ENCODE measurements at regions not wholly inside any gene's neighbourhood (a gene's known extent, or its start where the extent isn't known, plus 50 kb on each side); places are given as distances from the start of the nearest gene placed in this dataset.

DNA sequence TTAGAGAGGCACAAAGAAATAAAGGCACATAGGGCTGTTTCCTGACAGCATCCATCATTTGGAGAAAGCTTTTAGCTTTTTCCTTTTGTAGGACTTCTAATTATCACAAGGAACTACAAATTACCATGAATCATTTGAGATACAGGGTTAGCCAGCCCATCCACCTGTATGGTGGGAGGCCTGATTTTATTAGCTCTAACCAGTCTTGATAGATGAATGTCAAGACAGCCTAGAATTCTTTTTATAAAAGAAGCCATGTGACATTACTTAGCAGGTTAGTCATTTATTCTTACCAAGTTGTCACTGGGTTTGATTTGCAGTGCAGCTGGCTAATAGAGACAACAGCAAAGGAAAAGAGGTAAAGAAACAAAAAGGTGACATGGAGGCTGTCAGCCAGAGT lies 618.1 kb downstream of the ZNF385D start:
- DNase-seq, result no peak

DNA sequence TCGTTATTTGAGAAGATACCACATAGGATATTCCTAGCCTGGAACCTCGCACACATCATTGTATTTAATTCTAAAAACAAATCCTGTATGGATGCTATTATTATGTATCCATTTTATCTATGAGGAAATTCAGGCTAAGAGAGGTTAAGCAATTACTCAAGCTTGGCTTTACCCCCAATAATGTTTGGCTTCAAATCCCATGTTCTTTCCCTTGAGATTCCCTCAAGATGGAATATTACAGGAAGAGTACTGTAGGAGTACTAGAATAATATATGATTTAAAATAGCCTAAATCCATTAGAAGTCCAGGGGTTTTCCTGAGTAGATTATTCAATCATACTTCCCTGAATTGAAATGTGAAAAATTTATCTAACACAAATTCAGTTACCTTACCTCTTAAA lies 630.2 kb downstream of the ZNF385D start:
- no peak for DNase-seq

DNA sequence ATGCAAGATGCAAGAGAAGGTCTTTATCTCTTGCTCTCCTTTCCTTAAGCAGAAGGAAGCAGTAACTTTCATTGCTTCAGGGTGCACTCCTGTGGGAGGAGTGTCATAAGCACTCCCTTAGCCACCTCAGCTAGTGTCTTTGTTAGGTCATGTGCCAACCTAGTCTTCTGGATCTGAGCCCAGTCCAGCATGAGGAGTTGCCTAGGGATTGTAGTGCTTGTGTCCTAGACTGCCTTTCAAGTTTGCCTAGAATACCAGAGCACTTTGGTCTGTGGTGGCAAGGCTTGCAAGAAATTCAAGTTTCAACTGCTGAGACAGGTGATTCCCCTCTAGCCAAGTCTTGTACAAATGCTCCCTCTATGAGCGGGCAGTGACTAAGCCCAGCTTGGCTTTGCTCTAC lies 633.6 kb downstream of the ZNF385D start:
- DNase-seq, result no peak

DNA sequence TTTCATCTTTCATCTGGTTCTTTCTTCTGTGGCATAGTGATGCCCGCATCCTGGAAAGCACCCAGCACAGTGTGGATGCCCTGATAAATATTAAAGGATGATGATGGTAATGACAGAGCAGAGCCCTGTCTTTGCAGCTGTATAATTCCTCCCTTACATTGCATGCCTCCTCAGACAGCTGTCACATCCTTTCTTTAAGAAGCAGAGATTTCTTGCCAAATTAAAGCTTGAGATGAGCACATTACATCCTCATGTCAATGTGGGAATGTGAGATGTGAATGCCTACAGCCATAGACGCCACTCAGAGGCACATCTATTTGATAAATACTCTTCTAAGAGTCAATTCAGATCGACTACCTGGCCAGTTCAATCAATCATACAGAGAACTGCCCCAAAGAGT lies 642.0 kb downstream of the ZNF385D start:
- no peak for DNase-seq

DNA sequence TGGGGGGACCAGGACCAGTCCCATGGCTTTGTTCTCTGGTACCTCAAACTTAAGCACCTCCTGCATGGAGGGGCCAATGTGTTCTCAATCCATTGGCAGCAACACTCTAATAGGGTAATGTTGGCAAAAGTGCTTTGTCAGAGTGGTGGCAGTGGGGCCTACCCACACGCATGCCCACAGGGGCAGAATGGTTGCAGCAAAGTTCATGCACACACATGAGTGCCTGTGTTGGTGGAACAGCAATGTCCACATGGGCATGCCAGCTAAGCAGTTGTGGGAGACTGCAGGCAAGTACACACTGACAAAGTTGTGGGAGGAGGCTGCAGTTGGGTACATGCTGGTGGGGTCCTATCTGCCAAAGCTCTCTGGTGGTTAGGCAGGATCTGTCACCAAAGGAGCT lies 645.2 kb downstream of the ZNF385D start:
- DNase-seq, result no peak

DNA sequence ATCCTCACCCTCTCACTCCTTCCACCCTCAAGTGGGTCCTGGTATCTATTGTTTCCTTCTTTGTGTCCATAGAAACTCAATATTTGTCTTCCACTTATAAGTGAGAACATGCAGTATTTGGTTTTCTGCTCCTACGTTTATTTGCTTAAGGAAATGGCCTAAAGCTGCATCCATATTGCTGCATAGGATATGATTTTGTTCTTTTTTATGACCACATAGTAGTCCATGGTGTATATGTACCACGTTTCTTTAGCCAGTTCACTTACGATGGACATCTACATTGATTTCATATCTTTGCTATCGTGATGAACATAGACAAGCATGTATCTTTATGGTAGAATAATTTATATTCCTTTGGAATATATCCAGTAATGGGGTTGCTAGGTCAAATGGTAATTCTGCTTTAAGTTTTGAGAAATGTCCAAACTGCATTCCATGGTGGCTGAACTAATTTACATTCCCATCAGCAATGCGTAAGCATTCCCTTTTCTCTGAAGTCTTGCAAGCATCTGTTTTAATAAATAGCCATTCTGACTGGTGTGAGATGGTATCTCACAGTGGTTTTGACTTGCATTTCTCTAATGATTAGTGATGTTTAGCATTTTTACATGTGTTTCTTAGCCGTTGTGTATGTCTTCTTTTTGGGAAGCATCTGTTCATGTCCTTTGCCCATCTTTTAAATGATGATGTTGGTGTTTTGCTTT lies 650.2 kb downstream of the ZNF385D start:
- DNase-seq, result no peak

DNA sequence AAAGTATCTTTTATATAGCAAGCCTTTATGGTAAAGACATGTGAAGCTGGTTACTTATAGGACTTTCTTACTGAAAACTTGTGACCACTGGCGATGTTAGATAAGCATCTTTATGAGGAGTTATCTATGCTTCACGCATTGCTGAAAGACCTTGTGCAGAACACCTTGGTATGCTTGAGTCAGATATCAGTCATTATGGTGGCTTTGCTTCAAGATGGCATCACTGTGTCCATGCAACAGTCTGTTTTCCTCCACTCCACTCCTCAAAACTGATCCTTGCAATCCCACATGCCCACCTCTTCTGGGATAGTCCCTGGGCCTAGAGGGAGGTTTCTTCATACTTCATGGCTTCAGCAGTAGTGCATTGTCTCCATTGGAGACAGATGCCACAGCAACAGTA lies 656.3 kb downstream of the ZNF385D start:
- no peak for DNase-seq

DNA sequence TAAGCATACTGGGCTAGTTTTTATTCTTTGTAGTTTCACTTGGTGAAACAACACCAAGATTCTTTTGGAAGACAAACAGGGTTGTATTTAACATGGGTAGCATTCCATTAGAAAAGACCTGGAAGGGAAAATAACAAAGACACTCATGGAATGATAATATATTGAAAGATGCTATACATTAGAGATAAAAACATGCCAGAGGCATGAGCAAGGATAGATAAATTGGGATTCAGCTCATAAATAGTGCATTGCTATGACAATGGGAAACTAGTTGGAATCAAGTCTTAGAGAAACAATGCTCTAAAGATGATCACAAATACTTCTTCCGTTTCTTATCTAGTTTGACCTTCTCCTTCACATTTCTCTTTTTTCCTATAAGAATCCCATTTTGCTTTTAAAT lies 677.4 kb downstream of the ZNF385D start:
- no peak for DNase-seq

DNA sequence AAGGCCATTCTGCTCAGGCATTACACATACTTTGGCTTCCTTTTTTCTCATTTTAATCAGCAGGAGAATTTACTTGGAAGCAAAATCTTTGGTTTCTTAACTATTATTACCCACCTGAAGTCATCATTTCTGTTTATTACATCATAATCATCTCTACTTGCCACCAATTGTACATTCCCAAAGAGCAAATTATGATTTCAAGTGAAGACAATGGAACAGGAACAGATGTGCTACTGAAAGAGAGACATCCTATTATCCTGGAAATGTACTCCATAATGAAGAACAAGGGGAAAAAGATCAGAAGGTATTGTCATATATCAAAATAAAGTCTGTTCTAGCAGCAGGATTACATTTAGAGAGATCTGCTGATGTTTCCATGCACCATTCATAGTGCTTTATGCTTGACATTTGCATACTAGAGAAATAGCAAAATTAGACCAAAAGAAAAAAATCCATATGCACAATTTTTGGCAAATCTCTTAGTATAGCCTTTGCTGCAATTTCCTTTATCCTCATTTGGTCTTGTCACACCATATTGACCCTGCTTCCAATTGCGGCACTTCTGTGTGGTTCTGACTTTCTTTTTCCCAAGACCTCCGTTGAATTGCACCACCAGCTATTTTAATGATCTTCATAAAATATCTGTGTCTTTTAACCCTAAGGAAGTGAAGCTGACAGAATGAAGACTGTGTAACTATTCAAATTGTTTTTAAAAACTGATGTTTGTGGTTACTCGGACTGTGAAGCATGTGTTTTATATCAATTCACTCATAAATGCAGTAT lies 683.8 kb downstream of the ZNF385D start:
- no peak for DNase-seq

DNA sequence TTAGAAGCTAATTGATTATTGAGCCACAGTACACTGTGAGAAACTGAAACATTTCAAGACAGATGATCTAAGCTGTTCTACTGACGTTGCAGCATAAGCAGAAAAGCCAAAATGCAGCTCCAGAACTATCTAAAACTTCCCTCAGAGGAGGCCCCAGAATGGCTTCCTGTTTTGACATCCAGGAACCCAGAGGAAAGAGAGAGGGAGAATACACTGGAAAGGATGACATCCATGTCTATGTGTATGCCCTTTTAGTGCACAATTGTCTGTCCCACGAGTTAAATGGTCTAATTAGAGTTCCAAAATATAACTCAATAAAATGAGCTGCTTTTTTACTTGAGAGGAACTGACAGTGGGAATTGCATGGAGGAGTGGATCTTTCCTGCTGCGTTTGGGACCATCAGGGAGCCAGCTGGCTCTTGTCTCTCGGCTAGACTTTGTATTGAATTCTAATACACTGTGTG lies 688.1 kb downstream of the ZNF385D start:
- no peak for DNase-seq

DNA sequence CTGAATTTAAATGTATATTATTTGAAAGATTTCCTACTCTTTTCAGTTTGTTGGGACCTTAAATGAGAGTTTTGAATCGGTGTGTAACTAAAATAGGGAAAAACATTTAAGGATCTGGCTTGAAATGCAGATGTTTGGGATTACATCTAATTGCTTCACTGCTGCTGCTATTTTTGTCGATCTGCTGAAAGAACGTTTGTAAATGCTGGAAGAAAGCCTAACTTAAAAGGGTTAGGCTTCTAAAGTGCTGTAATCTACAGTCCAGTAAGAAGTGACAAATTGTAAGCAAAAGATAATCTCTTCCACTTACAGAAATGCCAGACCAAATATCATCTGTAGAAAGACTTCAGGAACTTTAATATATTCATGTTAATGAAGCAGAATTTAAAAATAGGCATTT lies 691.6 kb downstream of the ZNF385D start:
- DNase-seq, result no peak

DNA sequence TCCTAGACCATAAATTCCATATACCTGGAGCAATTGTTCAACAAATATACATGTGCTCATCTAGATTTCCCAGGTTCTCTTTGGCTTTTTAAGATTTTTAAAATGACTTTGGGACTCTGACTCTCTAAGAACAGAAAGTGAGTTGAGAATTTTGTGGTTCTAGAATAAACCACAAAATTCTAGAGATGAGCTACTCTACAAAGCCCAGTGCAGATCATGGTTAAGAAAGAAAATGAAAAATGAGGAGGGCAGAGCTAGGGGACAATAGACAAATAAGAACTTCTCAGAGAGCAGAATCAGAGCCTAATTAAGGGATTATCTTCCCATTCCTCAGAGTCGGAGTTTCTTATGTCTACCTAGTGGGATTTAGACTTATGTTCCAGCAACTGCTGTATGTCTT lies 694.7 kb downstream of the ZNF385D start:
- DNase-seq, result no peak

DNA sequence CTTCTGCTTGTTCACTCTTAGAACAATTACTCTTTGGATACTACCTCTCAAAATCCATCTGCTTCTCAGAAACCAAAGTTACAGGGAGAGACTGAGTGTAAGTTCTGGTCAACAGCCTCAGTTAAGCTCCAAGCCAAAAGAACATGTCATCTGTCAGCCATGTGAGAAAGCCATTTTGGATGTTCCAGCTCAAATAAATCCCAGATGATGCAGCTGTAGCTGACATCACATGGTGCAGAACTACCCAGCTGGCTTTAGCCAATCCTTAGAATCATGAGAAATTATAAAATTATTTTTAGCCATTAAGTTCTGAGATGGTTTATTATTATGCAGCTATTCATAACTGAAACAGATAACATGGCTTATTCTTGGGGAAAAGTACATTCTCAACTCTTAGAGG lies 696.0 kb downstream of the ZNF385D start:
- no peak for DNase-seq

DNA sequence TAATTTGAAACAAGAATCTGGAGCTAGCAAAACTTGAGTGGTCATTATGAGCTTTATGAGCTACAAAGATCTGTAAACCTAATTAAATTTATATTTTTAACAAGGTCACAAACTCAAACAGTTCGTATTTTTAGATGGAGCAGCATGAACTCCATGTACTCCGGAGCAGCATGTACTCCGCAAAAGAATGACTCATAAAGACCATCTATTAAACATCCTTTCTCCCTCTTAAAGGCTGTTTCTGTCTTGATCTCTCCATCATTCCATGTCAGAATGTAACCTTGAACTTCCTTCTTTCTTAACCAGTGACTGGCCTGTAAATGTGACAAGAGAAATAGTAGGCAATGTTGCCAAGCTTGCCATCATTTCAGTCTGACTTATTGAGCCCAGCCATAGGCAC lies 696.9 kb downstream of the ZNF385D start:
- DNase-seq, result no peak

DNA sequence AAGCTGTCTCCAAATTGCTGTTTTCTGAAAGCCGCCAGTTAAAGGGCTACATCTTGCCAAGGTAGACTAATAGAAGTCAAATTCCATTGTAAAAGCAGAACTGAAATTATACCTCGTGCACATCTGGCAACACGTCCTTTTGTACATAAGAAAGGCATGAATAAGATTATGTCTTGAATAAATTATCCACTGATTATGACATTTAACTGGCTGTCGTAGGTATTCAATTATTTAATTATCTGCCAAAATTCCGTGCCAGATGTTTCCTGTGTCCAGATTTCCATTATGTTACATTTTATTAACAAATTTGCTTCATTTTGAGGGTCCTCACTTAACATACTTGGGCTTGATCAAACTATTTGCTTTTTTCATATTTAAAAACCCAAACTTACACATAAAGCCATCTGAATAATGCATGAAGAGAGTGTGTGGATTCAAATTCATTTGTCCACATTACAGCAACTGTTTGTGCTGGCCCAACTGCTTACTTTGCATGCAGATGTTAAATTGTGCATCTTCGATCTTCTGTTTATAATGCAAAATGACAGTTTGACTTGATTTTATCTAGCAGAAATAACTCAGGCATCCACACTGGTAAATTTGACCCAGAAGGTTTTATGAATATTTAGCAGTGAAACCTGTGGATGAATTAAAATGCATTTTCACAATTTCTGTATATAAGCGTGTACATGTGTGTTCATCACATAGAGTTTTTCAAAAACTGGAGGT lies 701.5 kb downstream of the ZNF385D start:
- DNase-seq, result no peak

DNA sequence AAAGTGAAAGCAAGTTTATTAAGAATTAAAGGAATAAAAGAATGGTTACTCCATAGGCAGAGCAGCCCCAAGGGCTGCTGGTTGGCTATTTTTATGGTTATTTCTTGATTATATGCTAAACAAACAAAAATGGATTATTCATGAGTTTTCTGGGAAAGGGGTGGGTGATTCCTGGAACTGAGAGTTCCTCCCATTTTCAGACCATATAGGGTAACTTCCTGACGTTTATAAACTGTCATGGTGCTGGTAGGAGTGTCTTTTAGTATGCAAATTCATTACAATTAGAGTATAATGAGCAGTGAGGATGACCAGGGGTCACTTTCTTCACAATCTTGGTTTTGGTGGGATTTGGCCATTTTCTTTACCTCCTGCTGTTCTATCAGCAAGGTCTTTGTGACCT lies 707.9 kb downstream of the ZNF385D start:
- no peak for DNase-seq

DNA sequence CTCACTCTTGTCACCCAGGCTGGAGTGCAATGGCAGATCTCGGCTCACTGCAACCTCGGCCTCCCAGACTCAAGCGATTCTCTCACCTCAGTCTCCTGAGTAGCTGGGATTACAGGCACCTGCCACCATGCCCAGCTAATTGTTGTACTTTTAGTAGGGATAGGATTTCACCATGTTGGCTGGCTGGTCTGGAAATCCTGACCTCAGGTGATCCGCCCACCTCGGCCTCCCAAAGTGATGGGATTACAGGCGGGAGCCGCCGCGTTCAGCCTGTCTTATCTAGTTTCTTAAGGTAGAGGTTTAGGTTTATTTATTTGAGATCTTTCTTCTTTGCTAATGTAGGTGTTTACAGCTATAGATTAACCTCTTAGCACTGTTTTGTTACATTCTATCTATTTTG lies 708.8 kb downstream of the ZNF385D start:
- DNase-seq, result no peak

DNA sequence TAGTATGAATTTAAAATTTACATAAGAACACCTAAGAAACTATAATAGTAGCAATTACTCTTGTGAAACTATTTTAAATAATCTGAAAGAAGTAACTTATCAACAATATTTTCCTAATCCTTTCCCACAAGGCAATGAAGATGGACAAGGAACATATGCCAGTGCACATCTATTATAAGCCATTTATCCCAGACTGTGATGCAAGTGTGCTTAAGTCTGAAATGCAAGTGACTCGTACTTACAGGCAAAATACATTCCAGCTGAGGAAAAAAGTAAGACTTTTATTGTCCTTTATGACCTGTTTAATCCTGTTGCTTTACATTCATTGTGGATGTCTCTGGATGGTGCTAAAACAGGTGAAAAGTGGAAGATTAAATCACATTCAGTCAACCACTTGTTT lies 709.4 kb downstream of the ZNF385D start:
- DNase-seq, result no peak

DNA sequence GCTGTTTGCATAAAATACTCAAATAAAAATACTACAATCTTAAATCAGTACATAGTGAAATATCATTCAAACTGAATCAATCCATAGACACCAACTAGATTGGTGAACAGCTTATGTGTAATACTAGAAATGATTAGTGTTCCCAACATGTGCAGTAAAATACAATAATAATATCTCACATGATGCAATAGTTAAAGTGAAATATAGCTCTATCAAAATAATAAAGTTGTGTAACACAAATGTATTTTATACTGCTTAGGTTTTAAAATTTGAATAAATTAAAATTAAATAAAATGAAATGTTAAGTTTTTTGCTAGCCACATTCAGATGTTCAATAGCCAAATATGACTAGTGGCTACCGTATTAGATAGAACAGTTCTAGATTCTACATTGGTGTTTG lies 714.1 kb downstream of the ZNF385D start:
- DNase-seq, result no peak

DNA sequence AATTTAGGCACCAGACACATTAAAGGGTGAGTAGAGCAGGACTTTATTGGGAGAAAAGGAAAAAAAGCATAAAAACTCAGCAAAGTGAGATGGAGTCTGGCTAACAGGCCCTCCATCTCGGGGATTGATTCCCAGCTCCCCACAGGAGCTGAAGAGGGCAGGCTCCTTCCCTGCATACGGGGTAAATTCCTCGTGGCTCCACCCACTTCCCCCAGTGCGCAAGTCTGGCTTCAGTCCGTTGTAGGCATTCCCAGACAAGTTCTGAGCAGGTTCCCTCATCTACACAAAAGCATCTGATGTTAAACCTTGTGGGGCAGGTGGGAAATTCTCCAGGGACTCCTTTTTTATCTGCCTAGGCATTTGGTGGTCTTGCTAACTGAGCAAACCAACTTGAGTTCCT lies 722.6 kb downstream of the ZNF385D start:
- DNase-seq, result no peak

DNA sequence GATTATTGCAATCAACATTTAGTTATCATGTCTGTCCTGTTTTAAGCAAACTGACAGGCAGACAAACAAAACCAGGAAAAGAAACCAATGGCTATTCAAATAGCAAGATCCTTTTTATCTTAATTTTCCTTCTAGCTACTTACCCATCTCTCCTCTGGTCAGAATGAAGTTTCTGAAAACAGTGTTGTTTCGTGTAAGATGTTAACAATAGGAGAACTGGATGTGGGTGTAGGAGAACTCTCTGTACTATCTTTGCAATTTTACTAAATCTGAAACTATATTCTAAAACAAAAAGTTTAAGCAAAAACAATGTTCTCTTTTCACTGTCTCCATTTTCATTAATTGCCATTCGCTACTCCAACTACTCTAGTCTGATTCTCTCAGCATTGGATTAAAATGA lies 726.4 kb downstream of the ZNF385D start:
- DNase-seq, result no peak

DNA sequence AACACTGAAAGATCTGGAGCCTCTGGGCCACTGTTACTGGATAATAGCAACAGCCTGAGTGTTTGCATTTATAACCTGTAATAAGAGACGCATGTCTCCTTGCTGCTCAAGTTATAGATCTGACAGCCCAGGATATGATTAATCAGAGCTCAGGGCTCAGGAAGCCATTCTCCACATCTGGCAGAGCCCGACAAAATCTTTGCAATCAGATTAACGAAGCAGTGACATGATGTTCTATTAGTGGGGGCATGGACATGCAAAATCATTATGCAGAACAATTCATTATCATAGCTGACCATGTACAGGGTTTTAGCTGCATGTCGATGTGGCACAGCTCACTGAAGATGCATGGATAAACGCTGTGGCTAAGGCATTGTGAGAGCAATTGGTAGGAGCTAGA lies 730.3 kb downstream of the ZNF385D start:
- no peak for DNase-seq

DNA sequence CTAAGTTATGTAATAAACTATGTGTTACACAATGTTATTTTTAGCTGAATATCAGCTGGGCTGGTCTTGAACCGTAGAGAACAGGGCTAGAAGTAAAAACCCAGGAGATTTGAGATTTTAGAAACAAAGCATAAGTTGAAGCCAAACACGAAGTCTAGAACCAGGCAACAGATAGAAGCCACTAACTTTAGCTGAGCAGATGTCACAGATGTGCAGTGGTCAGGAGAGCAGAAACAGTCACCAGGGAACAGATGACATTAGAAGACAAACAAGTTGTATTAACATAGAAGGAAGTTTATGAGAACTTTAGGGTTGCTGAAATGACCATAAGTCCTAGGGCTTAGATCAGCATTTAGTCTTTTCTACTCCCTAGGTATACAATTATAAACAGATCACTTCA lies 731.0 kb downstream of the ZNF385D start:
- DNase-seq, result no peak
